SJSA1 (cell line): ENCODE measurements at regions not wholly inside any gene's neighbourhood (a gene's known extent, or its start where the extent isn't known, plus 50 kb on each side); places are given as distances from the start of the nearest gene placed in this dataset.

Source experiments
- DNase-seq, 2 experiments: peaks; one replicate each; pipeline ENCODE4 v3.0.0-alpha.2; 2015 to 2020; ENCODE audit warnings: low spot score in 2 of 2, low read depth in 1 of 2
- H3K27ac ChIP-seq: fragments of 250-450 bp; sonication (Bioruptor Pico); 2 replicates; pipeline ENCODE4 v1.5.1; 2020; ENCODE audit warnings: mild to moderate bottlenecking, moderate library complexity
- H3K27me3 ChIP-seq: fragments of 250-450 bp; sonication (Bioruptor Pico); replicated peaks from 2 replicates; pipeline ENCODE4 v1.5.1; 2020; ENCODE audit warnings: mild to moderate bottlenecking, moderate library complexity
- H3K36me3 ChIP-seq: fragments of 250-450 bp; sonication (Bioruptor Pico); 2 replicates; pipeline ENCODE4 v1.5.1; 2020; ENCODE audit warnings: mild to moderate bottlenecking
- H3K4me1 ChIP-seq: fragments of 250-450 bp; sonication (Bioruptor Pico); replicated peaks from 2 replicates; pipeline ENCODE4 v1.6.1; 2021; ENCODE audit warnings: mild to moderate bottlenecking
- H3K4me3 ChIP-seq: fragments of 250-450 bp; sonication (Bioruptor Pico); 2 replicates; pipeline ENCODE4 v1.5.1; 2020; ENCODE audit warnings: mild to moderate bottlenecking
- H3K9me3 ChIP-seq: fragments of 250-450 bp; sonication (Bioruptor Pico); replicated peaks from 2 replicates; pipeline ENCODE4 v1.5.1; 2020; ENCODE audit warnings: mild to moderate bottlenecking

DNA sequence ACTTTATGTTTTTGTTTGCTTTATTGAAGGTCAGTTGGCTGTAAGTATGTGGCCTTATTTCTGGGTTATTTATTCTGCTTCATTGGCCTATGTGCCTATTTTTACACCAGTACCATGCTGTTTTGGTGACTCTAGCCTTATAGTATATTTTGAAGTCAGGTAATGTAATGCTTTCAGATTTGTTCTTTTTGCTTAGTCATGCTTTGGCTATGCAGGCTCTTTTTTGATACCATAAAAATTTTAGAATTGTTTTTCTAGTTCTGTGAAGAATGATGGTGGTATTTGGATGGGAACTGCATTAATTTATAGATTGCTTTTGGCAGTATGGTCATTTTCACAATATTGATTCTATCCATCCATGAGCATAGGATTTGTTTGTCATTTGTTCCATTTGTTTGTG is 63.5 kb upstream of the TTC14 start:
- no peak for DNase-seq
- no peak overlapping the region for H3K4me3 ChIP-seq
- H3K27me3 ChIP-seq, result no peaks in the 10 kb centered on the region
- H3K4me1 ChIP-seq, result no peaks in the 10 kb centered on the region
- H3K36me3 ChIP-seq, result no peaks in the 10 kb centered on the region
- H3K27ac ChIP-seq, result no peak overlapping the region
- no peaks in the 10 kb centered on the region for H3K9me3 ChIP-seq

DNA sequence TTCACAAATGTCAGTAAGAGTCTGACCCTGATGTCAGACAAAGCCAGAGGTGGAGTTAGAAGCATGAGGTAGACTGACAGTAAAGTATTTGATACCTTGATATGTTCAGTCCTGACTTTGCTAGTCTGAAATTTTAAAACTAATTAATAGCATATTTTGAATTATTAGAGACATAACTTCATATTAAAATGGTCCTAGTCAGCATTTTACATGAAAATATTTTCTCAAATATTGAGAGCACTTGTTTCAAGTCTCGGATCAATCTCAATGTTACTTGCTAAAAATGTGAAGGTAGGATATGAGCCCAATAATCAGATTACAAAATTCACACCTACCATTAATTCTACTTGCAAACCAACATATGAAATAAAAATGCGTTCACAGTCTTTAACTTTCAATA is 58.1 kb upstream of the TTC14 start:
- Histone ChIP-seq H3K4me3 (no peak overlapping the region), H3K36me3 (no peaks in the 10 kb centered on the region), H3K27ac (no peak overlapping the region), H3K4me1 (no peaks in the 10 kb centered on the region), H3K27me3 (no peaks in the 10 kb centered on the region), H3K9me3 (no peaks in the 10 kb centered on the region)
- DNase-seq, result no peak

DNA sequence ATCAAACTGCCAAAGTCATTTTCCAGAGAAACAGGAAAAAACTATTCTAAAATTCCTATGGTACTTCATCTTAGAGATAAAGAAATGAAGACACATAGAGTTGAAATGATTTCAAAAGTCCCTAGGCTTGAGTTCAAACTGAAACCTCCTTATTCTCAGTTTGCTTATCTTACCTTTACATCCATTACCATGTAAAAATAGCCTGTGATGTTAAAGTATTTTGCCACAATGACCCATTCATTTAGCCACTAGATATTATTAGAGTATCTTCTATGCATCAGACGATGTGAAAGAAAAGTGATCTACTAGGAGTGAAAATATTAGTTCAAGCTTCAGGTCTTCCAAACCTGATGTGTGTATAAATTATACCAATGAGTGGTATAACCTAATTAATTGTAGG is 55.1 kb upstream of the TTC14 start:
- H3K9me3 ChIP-seq, result no peaks in the 10 kb centered on the region
- H3K27ac ChIP-seq, result no peak overlapping the region
- no peaks in the 10 kb centered on the region for H3K36me3 ChIP-seq
- no peaks in the 10 kb centered on the region for H3K4me1 ChIP-seq
- H3K27me3 ChIP-seq, result no peaks in the 10 kb centered on the region
- H3K4me3 ChIP-seq, result no peak overlapping the region
- no peak for DNase-seq

DNA sequence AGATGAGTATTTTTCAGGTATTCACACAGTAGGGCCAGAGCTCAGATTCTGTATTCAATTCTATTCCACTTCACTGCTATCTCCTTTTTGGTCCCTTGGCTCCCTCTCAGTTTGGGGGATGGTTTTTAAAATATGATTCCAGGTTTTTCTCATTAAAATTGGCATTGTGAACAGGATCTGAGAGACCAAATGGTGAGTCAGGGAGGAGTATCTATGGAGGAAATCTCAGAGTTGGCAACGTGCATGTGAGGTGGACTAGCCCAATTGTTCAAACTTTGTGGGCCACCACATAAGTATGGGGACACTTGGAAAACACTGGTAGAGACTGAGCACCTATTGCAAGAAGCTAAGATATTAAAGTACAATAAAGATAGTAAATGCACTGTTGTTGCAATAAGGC is 53.9 kb upstream of the TTC14 start:
- no peaks in the 10 kb centered on the region for H3K4me1 ChIP-seq
- no peak for DNase-seq
- no peaks in the 10 kb centered on the region for H3K27me3 ChIP-seq
- H3K27ac ChIP-seq, result no peak overlapping the region
- H3K4me3 ChIP-seq, result no peak overlapping the region
- no peaks in the 10 kb centered on the region for H3K36me3 ChIP-seq
- no peaks in the 10 kb centered on the region for H3K9me3 ChIP-seq
